Thyroid gland (tissue), 4 donors: ENCODE measurements at regions not wholly inside any gene's neighbourhood (a gene's known extent, or its start where the extent isn't known, plus 50 kb on each side); places are given as distances from the start of the nearest gene placed in this dataset.

Experiments
- DNase-seq, 2 donors: peaks; one replicate each; pipeline ENCODE4 v3.0.0-alpha.2; 2019
- H3K27ac ChIP-seq, 3 donors: fragments of 200-600 bp; sonication (generic); 1 replicate in 2 of 3; 2 replicates in 1 of 3; pipeline ENCODE4 v1.5.1; 2016 to 2019; ENCODE audit warnings: mild to moderate bottlenecking in 1 of 3, moderate library complexity in 1 of 3
- H3K27me3 ChIP-seq: fragments of 200-600 bp; sonication (generic); one replicate; pipeline ENCODE4 v1.5.1; 2019
- H3K36me3 ChIP-seq, 2 donors: fragments of 200-600 bp; sonication (generic); one replicate each; pipeline ENCODE4 v1.5.1; 2016 to 2019
- H3K4me1 ChIP-seq, 2 donors: fragments of 200-600 bp; sonication (generic); one replicate each; pipeline ENCODE4 v1.5.1; 2017 to 2019
- H3K4me3 ChIP-seq, 3 donors: fragments of 200-600 bp; sonication (generic); replicated peaks in 1 of 3; 1 replicate in 2 of 3; 2 replicates in 1 of 3; pipeline ENCODE4 v1.5.1; 2016; ENCODE audit warnings: mild to moderate bottlenecking in 1 of 3
- H3K9me3 ChIP-seq: fragments of 200-600 bp; sonication (generic); one replicate; pipeline ENCODE4 v1.5.1; 2017
- CTCF ChIP-seq, 6 experiments: fragments of 200-600 bp in 3 of 6; fragments of 450-650 bp in 3 of 6; sonication (generic) in 3 of 6; IDR thresholded peaks; one replicate each; pipeline ENCODE4 v1.5.1; 2016 to 2019; ENCODE audit warnings: antibody characterized with exemption in 6 of 6, mild to moderate bottlenecking in 2 of 6, inconsistent platforms in 1 of 6, moderate library complexity in 1 of 6
- POLR2A ChIP-seq, 2 donors: fragments of 450-650 bp; IDR thresholded peaks; one replicate each; pipeline ENCODE4 v1.6.1; 2017; ENCODE audit warnings: antibody characterized with exemption in 2 of 2, mild to moderate bottlenecking in 2 of 2, moderate library complexity in 1 of 2
- WGBS, 2 donors: methylation state at CpG; one replicate each; pipeline ENCODE4 v1.1.5; 2017; 5-methylcytosine and 5-hydroxymethylcytosine counted together
- intact Hi-C: fragments of 100-400 bp; cut with DNase I; formaldehyde crosslinking; loops from one replicate; pipeline ENCODE4 v1.15.1; 2023

GRCh38 chr1:109826446-109826845 is 62.7 kb upstream of the EPS8L3 start:
- intact Hi-C loops: no loop called here
- Histone ChIP-seq H3K36me3 (no peaks in the 10 kb centered on the region), H3K9me3 (no peaks in the 10 kb centered on the region), H3K27me3 (no peaks in the 10 kb centered on the region), H3K27ac (no peak overlapping the region), H3K4me1 (peaks cover 10 to 26% of the 10 kb centered on the region in 2 donors), H3K4me3 (no peak overlapping the region)
- DNase-seq: no peak
- TF ChIP-seq CTCF (IDR thresholded peaks at IDR 0.05) (no peak), POLR2A (IDR thresholded peaks at IDR 0.05) (no peak)

- WGBS, 2 donors: 89 to 91% methylated on average over 11 to 12 of the region's 12 CpGs
- no peak overlapping the region for H3K4me3 ChIP-seq
- TF ChIP-seq CTCF (IDR thresholded peaks at IDR 0.05) (no peak), POLR2A (IDR thresholded peaks at IDR 0.05) (no peak)
- H3K27me3 ChIP-seq: no peaks in the 10 kb centered on the region
- intact Hi-C loops: no loop called here
- peaks cover 10 to 27% of the 10 kb centered on the region in 2 donors for H3K4me1 ChIP-seq
- no peaks in the 10 kb centered on the region for H3K9me3 ChIP-seq
- no peak for DNase-seq
- no peak overlapping the region for H3K27ac ChIP-seq
- no peaks in the 10 kb centered on the region for H3K36me3 ChIP-seq
These were observed 60.8 kb upstream of the EPS8L3 start for GRCh38 chr1:109824349-109825115.

- WGBS, 2 donors: 66 to 79% methylated on average over 11 to 14 of the region's 16 CpGs
- Histone ChIP-seq H3K4me3 (no peak overlapping the region), H3K27me3 (no peaks in the 10 kb centered on the region), H3K27ac (peak overlapping the region in 2 of 3 donors; percentile 14 to 24), H3K4me1 (peaks cover 10 to 29% of the 10 kb centered on the region in 2 donors), H3K9me3 (no peaks in the 10 kb centered on the region), H3K36me3 (no peaks in the 10 kb centered on the region)
- DNase-seq: peak; percentile 44 to 45
- TF ChIP-seq POLR2A (IDR thresholded peaks at IDR 0.05) (no peak), CTCF (IDR thresholded peaks at IDR 0.05) (no peak)
- intact Hi-C loops: no loop called here
These were observed 60.0 kb upstream of the EPS8L3 start for GRCh38 chr1:109823543-109824348.

- no peaks in the 10 kb centered on the region for H3K9me3 ChIP-seq
- WGBS, 2 donors: 81 to 83% methylated on average over 6 of the region's 6 CpGs
- DNase-seq: no peak
- no peaks in the 10 kb centered on the region for H3K27me3 ChIP-seq
- H3K4me3 ChIP-seq: no peak overlapping the region
- peak overlapping the region in 1 of 3 donors; percentile 24 for H3K27ac ChIP-seq
- no peak for TF ChIP-seq POLR2A (IDR thresholded peaks at IDR 0.05)
- TF ChIP-seq CTCF (IDR thresholded peaks at IDR 0.05): no peak
- intact Hi-C loops: no loop called here
- H3K4me1 ChIP-seq: peaks cover 10 to 34% of the 10 kb centered on the region in 2 donors
- H3K36me3 ChIP-seq: no peaks in the 10 kb centered on the region
These were observed 59.2 kb upstream of the EPS8L3 start for GRCh38 chr1:109822749-109823542.
